Gastroesophageal sphincter (tissue), 4 donors: ENCODE measurements at regions not wholly inside any gene's neighbourhood (a gene's known extent, or its start where the extent isn't known, plus 50 kb on each side); places are given as distances from the start of the nearest gene placed in this dataset.

Source experiments
- ATAC-seq: fragments of 150-250 bp; one replicate; pipeline ENCODE4 v1.9.1; 2016; ENCODE audit warnings: mild to moderate bottlenecking, moderate library complexity
- H3K27ac ChIP-seq, 4 donors: fragments of 200-600 bp; sonication (generic) in 3 of 4; 1 replicate in 3 of 4; 2 replicates in 1 of 4; pipeline ENCODE4 v1.5.1; 2016 to 2019
- H3K27me3 ChIP-seq: fragments of 200-600 bp; sonication (generic); one replicate; pipeline ENCODE4 v1.5.1; 2019
- H3K36me3 ChIP-seq, 2 donors: fragments of 200-600 bp; sonication (generic); one replicate each; pipeline ENCODE4 v1.5.1; 2019; ENCODE audit warnings: control low read depth in 1 of 2
- H3K4me1 ChIP-seq, 3 donors: fragments of 200-600 bp; sonication (generic); 1 replicate in 2 of 3; 2 replicates in 1 of 3; pipeline ENCODE4 v1.5.1; 2016 to 2019; ENCODE audit warnings: control low read depth in 2 of 3
- H3K4me3 ChIP-seq, 2 donors: fragments of 200-600 bp; sonication (generic); one replicate each; pipeline ENCODE4 v1.5.1; 2019; ENCODE audit warnings: mild to moderate bottlenecking in 1 of 2, moderate library complexity in 1 of 2
- H3K9me3 ChIP-seq, 3 donors: fragments of 200-600 bp; sonication (generic); one replicate each; pipeline ENCODE4 v1.5.1; 2017 to 2019; ENCODE audit warnings: control low read depth in 2 of 3
- EP300 ChIP-seq: sonication (generic); formaldehyde crosslinking; IDR thresholded peaks from one replicate; pipeline ENCODE4 v1.6.1; 2017; ENCODE audit warnings: antibody characterized with exemption, mild to moderate bottlenecking
- POLR2A ChIP-seq, 2 donors: fragments of 450-650 bp; IDR thresholded peaks; one replicate each; pipeline ENCODE4 v1.6.1; 2017; ENCODE audit warnings: antibody characterized with exemption in 2 of 2, mild to moderate bottlenecking in 2 of 2, moderate library complexity in 1 of 2
- POLR2AphosphoS5 ChIP-seq: sonication (generic); formaldehyde crosslinking; IDR thresholded peaks from one replicate; pipeline ENCODE4 v1.6.1; 2017; ENCODE audit warnings: antibody characterized with exemption
- WGBS, 2 donors: methylation state at CpG; one replicate each; pipeline ENCODE4 v1.1.5; 2018; ENCODE audit warnings: low coverage in 1 of 2; 5-methylcytosine and 5-hydroxymethylcytosine counted together
- TF ChIP-seq, protein P1 (sequence below), 4 experiments: fragments of 200-600 bp in 2 of 4; fragments of 450-650 bp in 2 of 4; sonication (generic) in 1 of 4; IDR thresholded peaks; one replicate each; pipeline ENCODE4 v1.5.1; 2017 to 2019; ENCODE audit warnings: antibody characterized with exemption in 4 of 4, mild to moderate bottlenecking in 2 of 4, moderate library complexity in 2 of 4

DNA sequence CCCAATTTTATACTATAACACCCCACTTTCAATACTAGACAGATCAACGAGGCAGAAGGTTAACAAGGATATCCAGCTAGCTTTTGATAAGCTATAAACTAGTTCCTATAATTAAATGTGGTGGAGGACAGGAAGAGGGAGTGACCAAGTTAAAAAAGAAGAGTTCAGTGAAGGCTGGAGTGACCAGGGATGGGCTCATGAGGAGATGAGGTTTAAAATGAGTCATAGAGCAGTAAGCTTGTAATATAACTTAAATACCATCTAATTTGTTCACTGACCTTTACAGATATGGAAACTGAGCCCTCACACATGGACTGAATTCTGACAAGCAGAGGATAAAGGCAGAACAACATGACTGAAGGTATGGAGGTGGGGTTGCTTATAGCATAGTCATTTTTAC lies 284.5 kb downstream of the SPATA31D1 start:
- Histone ChIP-seq H3K36me3 (no peaks in the 10 kb centered on the region), H3K4me3 (no peak overlapping the region), H3K27ac (no peak overlapping the region), H3K9me3 (no peaks in the 10 kb centered on the region), H3K27me3 (no peaks in the 10 kb centered on the region), H3K4me1 (no peaks in the 10 kb centered on the region)
- 70 to 73% methylated on average over 1 of the region's 1 CpG for WGBS, 2 donors
- TF ChIP-seq, protein P1, sequence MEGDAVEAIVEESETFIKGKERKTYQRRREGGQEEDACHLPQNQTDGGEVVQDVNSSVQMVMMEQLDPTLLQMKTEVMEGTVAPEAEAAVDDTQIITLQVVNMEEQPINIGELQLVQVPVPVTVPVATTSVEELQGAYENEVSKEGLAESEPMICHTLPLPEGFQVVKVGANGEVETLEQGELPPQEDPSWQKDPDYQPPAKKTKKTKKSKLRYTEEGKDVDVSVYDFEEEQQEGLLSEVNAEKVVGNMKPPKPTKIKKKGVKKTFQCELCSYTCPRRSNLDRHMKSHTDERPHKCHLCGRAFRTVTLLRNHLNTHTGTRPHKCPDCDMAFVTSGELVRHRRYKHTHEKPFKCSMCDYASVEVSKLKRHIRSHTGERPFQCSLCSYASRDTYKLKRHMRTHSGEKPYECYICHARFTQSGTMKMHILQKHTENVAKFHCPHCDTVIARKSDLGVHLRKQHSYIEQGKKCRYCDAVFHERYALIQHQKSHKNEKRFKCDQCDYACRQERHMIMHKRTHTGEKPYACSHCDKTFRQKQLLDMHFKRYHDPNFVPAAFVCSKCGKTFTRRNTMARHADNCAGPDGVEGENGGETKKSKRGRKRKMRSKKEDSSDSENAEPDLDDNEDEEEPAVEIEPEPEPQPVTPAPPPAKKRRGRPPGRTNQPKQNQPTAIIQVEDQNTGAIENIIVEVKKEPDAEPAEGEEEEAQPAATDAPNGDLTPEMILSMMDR (IDR thresholded peaks at IDR 0.05), result no peak
- no peak for TF ChIP-seq POLR2A (IDR thresholded peaks at IDR 0.05)
- no peak for TF ChIP-seq POLR2AphosphoS5
- no peak for TF ChIP-seq EP300
- no peak for ATAC-seq

DNA sequence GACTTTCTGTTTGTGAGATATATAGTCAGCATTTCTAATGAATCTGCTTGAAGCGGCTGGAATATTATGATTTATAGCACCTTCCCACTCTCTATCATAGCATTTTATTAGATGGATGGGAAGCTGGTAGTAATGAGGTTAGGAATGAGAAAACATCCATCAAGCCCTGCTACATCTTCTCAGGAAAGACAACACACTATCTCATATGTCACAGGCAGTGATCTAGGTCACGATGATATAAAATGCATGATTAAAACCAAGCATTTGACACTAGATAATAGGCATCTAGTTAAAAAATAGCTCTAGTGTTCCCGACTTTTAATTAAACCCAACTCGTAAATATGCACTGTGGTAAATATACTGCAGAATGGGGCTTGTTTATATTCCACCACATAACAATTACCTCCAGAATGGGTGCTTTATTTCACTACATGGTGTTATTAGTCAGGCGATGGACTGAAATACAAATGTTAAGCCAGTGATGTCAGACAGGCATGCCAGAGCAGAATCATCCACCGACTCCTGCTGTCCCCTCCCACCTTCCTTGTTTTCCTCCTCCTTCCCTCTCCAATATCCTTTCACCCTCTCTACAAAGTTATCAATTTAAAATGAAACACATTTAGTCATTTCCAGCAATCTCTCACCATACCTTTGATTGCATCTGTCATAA lies 286.8 kb downstream of the SPATA31D1 start:
- H3K27me3 ChIP-seq, result no peaks in the 10 kb centered on the region
- no peak overlapping the region for H3K4me3 ChIP-seq
- ATAC-seq, result no peak
- H3K4me1 ChIP-seq, result no peaks in the 10 kb centered on the region
- H3K27ac ChIP-seq, result no peak overlapping the region
- no peaks in the 10 kb centered on the region for H3K9me3 ChIP-seq
- WGBS, 2 donors, result 68 to 79% methylated on average over 5 to 6 of the region's 6 CpGs
- H3K36me3 ChIP-seq, result no peaks in the 10 kb centered on the region
- TF ChIP-seq POLR2A (IDR thresholded peaks at IDR 0.05) (no peak), POLR2AphosphoS5 (no peak)

DNA sequence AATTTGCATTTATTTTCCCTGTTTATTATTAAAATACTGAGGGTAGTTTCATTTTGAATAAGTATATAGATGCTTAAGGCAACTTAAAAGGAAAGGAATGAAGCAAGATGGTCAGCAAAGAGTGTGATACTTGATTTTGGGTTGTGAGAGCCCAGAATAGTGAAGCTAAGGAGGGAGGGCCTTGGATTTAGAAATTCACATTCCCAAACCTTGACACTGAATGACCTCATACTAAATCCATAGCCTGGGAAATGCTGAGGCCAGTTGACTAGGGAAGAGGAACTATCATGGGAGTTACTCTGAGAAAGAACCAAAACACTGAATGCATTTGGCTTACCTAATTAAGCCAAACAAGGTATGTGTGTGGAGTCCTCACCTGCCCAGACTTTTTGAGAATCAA lies 292.5 kb downstream of the SPATA31D1 start:
- H3K27me3 ChIP-seq, result no peaks in the 10 kb centered on the region
- TF ChIP-seq, protein P1 (IDR thresholded peaks at IDR 0.05), result no peak
- TF ChIP-seq EP300, result no peak
- no peak for TF ChIP-seq POLR2A (IDR thresholded peaks at IDR 0.05)
- no peak for TF ChIP-seq POLR2AphosphoS5
- ATAC-seq, result no peak

DNA sequence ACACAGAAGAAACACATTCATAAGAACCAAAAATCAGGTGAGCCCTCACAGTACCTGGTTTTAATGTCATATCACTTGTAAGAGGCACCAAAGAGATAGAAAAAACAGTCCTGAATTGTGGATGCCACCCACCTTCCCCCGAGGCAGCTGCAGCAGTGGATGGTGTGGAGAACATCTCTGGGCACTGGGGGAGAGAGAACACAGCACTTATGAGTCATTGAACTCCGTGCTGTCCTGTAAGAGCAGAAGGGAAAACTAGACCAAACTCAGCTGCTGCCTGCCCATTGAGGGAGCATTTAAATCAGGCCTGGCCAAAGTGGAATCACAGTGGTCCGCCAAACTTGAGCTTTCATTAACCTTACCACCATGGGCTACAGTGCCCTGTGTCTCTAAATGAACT lies 296.2 kb downstream of the SPATA31D1 start:
- no peak overlapping the region for H3K4me3 ChIP-seq
- TF ChIP-seq EP300, result no peak
- ATAC-seq, result no peak
- no peak overlapping the region for H3K27ac ChIP-seq
- 65 to 100% methylated on average over 2 of the region's 3 CpGs for WGBS, 2 donors
- H3K4me1 ChIP-seq, result no peaks in the 10 kb centered on the region
- H3K36me3 ChIP-seq, result no peaks in the 10 kb centered on the region
- peaks cover 0 to 26% (median 0%) of the 10 kb centered on the region in 3 donors for H3K9me3 ChIP-seq
- no peaks in the 10 kb centered on the region for H3K27me3 ChIP-seq

More for the DNA sequence above, 292.5 kb downstream of the SPATA31D1 start:
- Histone ChIP-seq H3K27ac (no peak overlapping the region), H3K9me3 (peaks cover 0 to 6% (median 0%) of the 10 kb centered on the region in 3 donors), H3K4me1 (no peaks in the 10 kb centered on the region), H3K4me3 (no peak overlapping the region), H3K36me3 (no peaks in the 10 kb centered on the region)

- H3K9me3 ChIP-seq, result peaks cover 0 to 9% (median 0%) of the 10 kb centered on the region in 3 donors
- 51 to 70% methylated on average over 5 of the region's 5 CpGs for WGBS, 2 donors
- H3K36me3 ChIP-seq, result no peaks in the 10 kb centered on the region
- TF ChIP-seq EP300 (no peak), POLR2AphosphoS5 (no peak), POLR2A (IDR thresholded peaks at IDR 0.05) (no peak)
- TF ChIP-seq, protein P1 (IDR thresholded peaks at IDR 0.05), result no peak
- no peaks in the 10 kb centered on the region for H3K4me1 ChIP-seq
- no peaks in the 10 kb centered on the region for H3K27me3 ChIP-seq
- no peak overlapping the region for H3K27ac ChIP-seq
- no peak for ATAC-seq
- H3K4me3 ChIP-seq, result no peak overlapping the region
These were observed 306.6 kb downstream of the SPATA31D1 start for GRCh38 chr9:82295181-82295580.

- Histone ChIP-seq H3K27me3 (no peaks in the 10 kb centered on the region), H3K9me3 (peaks cover 0 to 12% (median 0%) of the 10 kb centered on the region in 3 donors), H3K4me1 (no peaks in the 10 kb centered on the region), H3K27ac (no peak overlapping the region), H3K4me3 (no peak overlapping the region), H3K36me3 (no peaks in the 10 kb centered on the region)
- TF ChIP-seq EP300, result no peak
- TF ChIP-seq, protein P1 (IDR thresholded peaks at IDR 0.05), result no peak
- TF ChIP-seq POLR2A (IDR thresholded peaks at IDR 0.05), result no peak
- ATAC-seq, result no peak
These were observed 311.3 kb downstream of the SPATA31D1 start for GRCh38 chr9:82299870-82300269.
